ENCODE measurements at regions not wholly inside any gene's neighbourhood (a gene's known extent, or its start where the extent isn't known, plus 50 kb on each side); places are given as distances from the start of the nearest gene placed in this dataset.

DNA sequence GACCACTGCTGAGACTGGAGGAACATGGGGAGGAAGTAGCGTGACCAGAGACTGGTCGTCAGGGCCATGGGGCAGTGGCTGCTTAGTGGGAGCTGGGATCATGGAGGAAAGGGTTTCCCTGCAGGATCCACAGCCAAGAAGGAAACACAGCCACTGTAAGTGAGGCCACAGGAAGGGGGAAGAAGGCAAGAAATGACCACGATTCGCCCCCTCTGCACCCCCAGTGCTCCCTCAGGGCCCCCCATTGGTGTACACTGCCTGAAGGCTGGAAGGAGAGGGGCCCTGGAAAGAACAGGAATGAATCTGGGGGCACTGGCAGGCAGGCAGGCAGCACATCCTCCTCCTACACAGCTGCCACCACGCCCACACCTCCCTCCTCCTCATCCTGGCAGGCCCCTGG lies 62.5 kb upstream of the RMDN2 start:
- ChIA-PET POLR2A (ENCODE audit: low non-redundant PET) (no interaction called here), CTCF (no interaction called here)
- Histone ChIP-seq H3K4me3 (ENCODE audit: low read depth, low read length, poor library complexity, severe bottlenecking) (no peak overlapping the region), H3K27me3 (replicated peaks; ENCODE audit: insufficient read depth, low read depth, low read length, poor library complexity) (no peaks in the 10 kb centered on the region), H3K36me3 (ENCODE audit: insufficient read depth, low read length, poor library complexity, severe bottlenecking) (no peaks in the 10 kb centered on the region), H3K9me3 (ENCODE audit: low read depth, low read length, poor library complexity, severe bottlenecking) (no peaks in the 10 kb centered on the region), H3K27ac (ENCODE audit: low read depth, low read length, poor library complexity, severe bottlenecking) (no peak overlapping the region), H3K4me1 (ENCODE audit: insufficient read depth, low read length, poor library complexity, severe bottlenecking) (no peaks in the 10 kb centered on the region)
- no peak for TF ChIP-seq EZH2 (IDR thresholded peaks at IDR 0.05; ENCODE audit: borderline replicate concordance, low read depth, low read length, poor library complexity, severe bottlenecking)
- TF ChIP-seq, protein P1, sequence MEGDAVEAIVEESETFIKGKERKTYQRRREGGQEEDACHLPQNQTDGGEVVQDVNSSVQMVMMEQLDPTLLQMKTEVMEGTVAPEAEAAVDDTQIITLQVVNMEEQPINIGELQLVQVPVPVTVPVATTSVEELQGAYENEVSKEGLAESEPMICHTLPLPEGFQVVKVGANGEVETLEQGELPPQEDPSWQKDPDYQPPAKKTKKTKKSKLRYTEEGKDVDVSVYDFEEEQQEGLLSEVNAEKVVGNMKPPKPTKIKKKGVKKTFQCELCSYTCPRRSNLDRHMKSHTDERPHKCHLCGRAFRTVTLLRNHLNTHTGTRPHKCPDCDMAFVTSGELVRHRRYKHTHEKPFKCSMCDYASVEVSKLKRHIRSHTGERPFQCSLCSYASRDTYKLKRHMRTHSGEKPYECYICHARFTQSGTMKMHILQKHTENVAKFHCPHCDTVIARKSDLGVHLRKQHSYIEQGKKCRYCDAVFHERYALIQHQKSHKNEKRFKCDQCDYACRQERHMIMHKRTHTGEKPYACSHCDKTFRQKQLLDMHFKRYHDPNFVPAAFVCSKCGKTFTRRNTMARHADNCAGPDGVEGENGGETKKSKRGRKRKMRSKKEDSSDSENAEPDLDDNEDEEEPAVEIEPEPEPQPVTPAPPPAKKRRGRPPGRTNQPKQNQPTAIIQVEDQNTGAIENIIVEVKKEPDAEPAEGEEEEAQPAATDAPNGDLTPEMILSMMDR (conservative IDR thresholded peaks at IDR 0.05; ENCODE audit: low read depth, low read length), result no peak
- intact Hi-C loops (cut with micrococcal nuclease; ENCODE audit: unreplicated experiment), result no loop called here
- no peak for DNase-seq (ENCODE audit: low spot score)
- BruUV-seq (replicated peaks), result no TSS peak

DNA sequence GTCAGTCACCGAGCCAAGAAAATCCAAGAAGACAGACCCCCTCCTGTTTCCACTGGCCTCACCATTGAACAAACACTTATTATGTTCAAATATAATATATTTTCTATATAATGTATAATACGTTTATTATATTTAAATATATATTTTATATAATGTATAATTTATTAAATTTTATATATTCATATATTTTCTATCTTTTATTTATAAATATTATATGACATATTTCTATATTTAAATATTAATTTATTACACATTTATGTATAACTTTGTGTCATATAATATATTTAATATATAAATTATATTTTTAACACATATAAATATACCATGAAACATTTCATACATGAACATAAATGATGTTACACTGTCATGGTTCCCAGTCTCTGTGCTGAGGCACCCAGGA lies 60.9 kb upstream of the RMDN2 start:
- CTCF ChIA-PET, result no interaction called here
- BruUV-seq (replicated peaks), result no TSS peak
- DNase-seq (ENCODE audit: low spot score), result no peak
- no peak overlapping the region for H3K27ac ChIP-seq (ENCODE audit: low read depth, low read length, poor library complexity, severe bottlenecking)
- intact Hi-C loops (cut with micrococcal nuclease; ENCODE audit: unreplicated experiment), result no loop called here
- no peak overlapping the region for H3K4me3 ChIP-seq (ENCODE audit: low read depth, low read length, poor library complexity, severe bottlenecking)
- TF ChIP-seq, protein P1 (conservative IDR thresholded peaks at IDR 0.05; ENCODE audit: low read depth, low read length), result no peak
- TF ChIP-seq EZH2 (IDR thresholded peaks at IDR 0.05; ENCODE audit: borderline replicate concordance, low read depth, low read length, poor library complexity, severe bottlenecking), result no peak
- no peaks in the 10 kb centered on the region for H3K27me3 ChIP-seq (replicated peaks; ENCODE audit: insufficient read depth, low read depth, low read length, poor library complexity)
- POLR2A ChIA-PET (ENCODE audit: low non-redundant PET), result no interaction called here
- H3K36me3 ChIP-seq (ENCODE audit: insufficient read depth, low read length, poor library complexity, severe bottlenecking), result no peaks in the 10 kb centered on the region
- no peaks in the 10 kb centered on the region for H3K4me1 ChIP-seq (ENCODE audit: insufficient read depth, low read length, poor library complexity, severe bottlenecking)
- no peaks in the 10 kb centered on the region for H3K9me3 ChIP-seq (ENCODE audit: low read depth, low read length, poor library complexity, severe bottlenecking)

DNA sequence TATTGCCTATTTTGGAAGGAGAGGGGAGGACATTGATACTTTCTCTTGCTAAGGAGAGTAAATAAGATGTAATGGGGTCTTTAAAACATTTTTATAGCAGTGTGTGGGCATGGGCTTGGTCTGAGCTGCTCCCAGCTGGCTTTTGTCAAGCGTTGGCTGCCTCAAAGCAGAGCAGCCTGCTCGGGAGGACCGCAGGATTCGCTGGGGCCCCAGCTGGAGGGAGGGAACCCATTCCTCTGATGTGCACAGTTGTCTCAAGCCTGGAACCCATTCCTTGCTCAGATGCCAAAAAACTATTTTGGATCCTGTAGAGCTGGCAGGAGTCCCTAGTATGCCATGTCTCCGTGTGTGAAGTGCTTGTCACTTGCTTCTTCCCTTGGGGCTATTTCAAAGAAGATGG lies 59.4 kb upstream of the RMDN2 start:
- intact Hi-C loops (cut with micrococcal nuclease; ENCODE audit: unreplicated experiment), result no loop called here
- no TSS peak for BruUV-seq (replicated peaks)
- Histone ChIP-seq H3K4me1 (ENCODE audit: insufficient read depth, low read length, poor library complexity, severe bottlenecking) (no peaks in the 10 kb centered on the region), H3K27ac (ENCODE audit: low read depth, low read length, poor library complexity, severe bottlenecking) (no peak overlapping the region), H3K36me3 (ENCODE audit: insufficient read depth, low read length, poor library complexity, severe bottlenecking) (no peaks in the 10 kb centered on the region), H3K9me3 (ENCODE audit: low read depth, low read length, poor library complexity, severe bottlenecking) (no peaks in the 10 kb centered on the region), H3K4me3 (ENCODE audit: low read depth, low read length, poor library complexity, severe bottlenecking) (no peak overlapping the region), H3K27me3 (replicated peaks; ENCODE audit: insufficient read depth, low read depth, low read length, poor library complexity) (no peaks in the 10 kb centered on the region)
- CTCF ChIA-PET, result no interaction called here
- no peak for DNase-seq (ENCODE audit: low spot score)
- POLR2A ChIA-PET (ENCODE audit: low non-redundant PET), result no interaction called here
- TF ChIP-seq EZH2 (IDR thresholded peaks at IDR 0.05; ENCODE audit: borderline replicate concordance, low read depth, low read length, poor library complexity, severe bottlenecking), result no peak
- TF ChIP-seq, protein P1 (conservative IDR thresholded peaks at IDR 0.05; ENCODE audit: low read depth, low read length), result no peak

Data from A673 (cell line).